ENCODE measurements at regions not wholly inside any gene's neighbourhood (a gene's known extent, or its start where the extent isn't known, plus 50 kb on each side); places are given as distances from the start of the nearest gene placed in this dataset.

DNA sequence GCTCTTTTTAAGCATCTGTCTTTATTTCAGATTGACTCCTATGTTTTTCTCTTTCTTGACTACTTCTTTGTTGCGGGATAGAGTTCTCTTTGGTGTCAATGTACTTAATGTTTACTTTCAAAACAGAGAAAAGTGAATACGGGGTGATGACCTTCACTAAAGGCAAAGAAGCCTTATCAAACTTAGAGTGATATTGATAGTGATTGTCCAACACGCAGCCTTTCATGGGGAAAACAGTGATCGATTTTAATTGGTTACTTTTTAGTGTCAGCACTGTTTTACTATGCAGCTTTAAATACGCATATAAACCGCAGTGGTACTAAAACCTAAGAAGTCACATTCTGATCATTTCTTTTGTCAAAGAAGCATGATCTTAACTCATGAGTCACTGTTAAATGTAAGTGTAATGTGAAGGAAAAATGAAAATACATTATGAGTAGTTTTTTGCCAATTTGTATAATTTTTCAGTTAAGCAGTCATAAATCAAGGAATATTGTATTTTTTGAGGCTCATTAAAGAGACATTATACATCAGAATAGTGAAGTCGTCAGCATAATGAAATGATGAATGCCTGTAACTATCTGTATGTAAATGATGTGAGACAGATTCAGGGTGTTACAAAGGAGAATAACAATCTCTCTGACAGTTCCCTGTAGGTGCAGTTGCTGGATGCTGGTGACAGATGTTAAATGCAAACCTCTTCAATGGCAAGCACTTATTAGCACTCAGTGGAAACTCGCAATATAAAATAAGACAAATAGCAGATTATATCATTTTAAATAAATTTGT, 2082.8 kb upstream of the TENM3 start (continued):
- TF ChIP-seq ZNF589 (CRISPR knock-in tag; conservative IDR thresholded peaks at IDR 0.05) (no peak), SPEN (CRISPR knock-in tag; IDR thresholded peaks at IDR 0.05; ENCODE audit: low read depth) (no peak), TCF7 (IDR thresholded peaks at IDR 0.05; ENCODE audit: low read depth) (peak; percentile 56; the same call in 1 of the 2 replicates), IKZF1 (IDR thresholded peaks at IDR 0.05) (no peak), SNRNP70 (IDR thresholded peaks at IDR 0.05; ENCODE audit: low read depth, low read length) (no peak), GFI1 (CRISPR knock-in tag; IDR thresholded peaks at IDR 0.05; ENCODE audit: borderline replicate concordance) (no peak), SOX13 (IDR thresholded peaks at IDR 0.05) (no peak), SOX13 (CRISPR knock-in tag; conservative IDR thresholded peaks at IDR 0.05 in 1 of 2, IDR thresholded peaks at IDR 0.05 in 1 of 2) (peak in 1 of 2 experiments; percentile 58; a peak in 2 of 4 replicates), KDM5A (IDR thresholded peaks at IDR 0.05; ENCODE audit: borderline replicate concordance, low read length) (no peak), DR1 (CRISPR knock-in tag; IDR thresholded peaks at IDR 0.05) (no peak), U2AF1 (optimal IDR thresholded peaks at IDR 0.05; ENCODE audit: low read depth, low read length) (no peak), RAD51 (IDR thresholded peaks at IDR 0.05; ENCODE audit: borderline replicate concordance) (no peak), ZNF547 (CRISPR knock-in tag; IDR thresholded peaks at IDR 0.05) (no peak), NCOA2 (CRISPR knock-in tag; IDR thresholded peaks at IDR 0.05) (no peak)
- TF ChIP-seq, protein P1, sequence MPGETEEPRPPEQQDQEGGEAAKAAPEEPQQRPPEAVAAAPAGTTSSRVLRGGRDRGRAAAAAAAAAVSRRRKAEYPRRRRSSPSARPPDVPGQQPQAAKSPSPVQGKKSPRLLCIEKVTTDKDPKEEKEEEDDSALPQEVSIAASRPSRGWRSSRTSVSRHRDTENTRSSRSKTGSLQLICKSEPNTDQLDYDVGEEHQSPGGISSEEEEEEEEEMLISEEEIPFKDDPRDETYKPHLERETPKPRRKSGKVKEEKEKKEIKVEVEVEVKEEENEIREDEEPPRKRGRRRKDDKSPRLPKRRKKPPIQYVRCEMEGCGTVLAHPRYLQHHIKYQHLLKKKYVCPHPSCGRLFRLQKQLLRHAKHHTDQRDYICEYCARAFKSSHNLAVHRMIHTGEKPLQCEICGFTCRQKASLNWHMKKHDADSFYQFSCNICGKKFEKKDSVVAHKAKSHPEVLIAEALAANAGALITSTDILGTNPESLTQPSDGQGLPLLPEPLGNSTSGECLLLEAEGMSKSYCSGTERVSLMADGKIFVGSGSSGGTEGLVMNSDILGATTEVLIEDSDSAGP (CRISPR knock-in tag; IDR thresholded peaks at IDR 0.05; ENCODE audit: borderline replicate concordance), result no peak
- TF ChIP-seq, protein P2, sequence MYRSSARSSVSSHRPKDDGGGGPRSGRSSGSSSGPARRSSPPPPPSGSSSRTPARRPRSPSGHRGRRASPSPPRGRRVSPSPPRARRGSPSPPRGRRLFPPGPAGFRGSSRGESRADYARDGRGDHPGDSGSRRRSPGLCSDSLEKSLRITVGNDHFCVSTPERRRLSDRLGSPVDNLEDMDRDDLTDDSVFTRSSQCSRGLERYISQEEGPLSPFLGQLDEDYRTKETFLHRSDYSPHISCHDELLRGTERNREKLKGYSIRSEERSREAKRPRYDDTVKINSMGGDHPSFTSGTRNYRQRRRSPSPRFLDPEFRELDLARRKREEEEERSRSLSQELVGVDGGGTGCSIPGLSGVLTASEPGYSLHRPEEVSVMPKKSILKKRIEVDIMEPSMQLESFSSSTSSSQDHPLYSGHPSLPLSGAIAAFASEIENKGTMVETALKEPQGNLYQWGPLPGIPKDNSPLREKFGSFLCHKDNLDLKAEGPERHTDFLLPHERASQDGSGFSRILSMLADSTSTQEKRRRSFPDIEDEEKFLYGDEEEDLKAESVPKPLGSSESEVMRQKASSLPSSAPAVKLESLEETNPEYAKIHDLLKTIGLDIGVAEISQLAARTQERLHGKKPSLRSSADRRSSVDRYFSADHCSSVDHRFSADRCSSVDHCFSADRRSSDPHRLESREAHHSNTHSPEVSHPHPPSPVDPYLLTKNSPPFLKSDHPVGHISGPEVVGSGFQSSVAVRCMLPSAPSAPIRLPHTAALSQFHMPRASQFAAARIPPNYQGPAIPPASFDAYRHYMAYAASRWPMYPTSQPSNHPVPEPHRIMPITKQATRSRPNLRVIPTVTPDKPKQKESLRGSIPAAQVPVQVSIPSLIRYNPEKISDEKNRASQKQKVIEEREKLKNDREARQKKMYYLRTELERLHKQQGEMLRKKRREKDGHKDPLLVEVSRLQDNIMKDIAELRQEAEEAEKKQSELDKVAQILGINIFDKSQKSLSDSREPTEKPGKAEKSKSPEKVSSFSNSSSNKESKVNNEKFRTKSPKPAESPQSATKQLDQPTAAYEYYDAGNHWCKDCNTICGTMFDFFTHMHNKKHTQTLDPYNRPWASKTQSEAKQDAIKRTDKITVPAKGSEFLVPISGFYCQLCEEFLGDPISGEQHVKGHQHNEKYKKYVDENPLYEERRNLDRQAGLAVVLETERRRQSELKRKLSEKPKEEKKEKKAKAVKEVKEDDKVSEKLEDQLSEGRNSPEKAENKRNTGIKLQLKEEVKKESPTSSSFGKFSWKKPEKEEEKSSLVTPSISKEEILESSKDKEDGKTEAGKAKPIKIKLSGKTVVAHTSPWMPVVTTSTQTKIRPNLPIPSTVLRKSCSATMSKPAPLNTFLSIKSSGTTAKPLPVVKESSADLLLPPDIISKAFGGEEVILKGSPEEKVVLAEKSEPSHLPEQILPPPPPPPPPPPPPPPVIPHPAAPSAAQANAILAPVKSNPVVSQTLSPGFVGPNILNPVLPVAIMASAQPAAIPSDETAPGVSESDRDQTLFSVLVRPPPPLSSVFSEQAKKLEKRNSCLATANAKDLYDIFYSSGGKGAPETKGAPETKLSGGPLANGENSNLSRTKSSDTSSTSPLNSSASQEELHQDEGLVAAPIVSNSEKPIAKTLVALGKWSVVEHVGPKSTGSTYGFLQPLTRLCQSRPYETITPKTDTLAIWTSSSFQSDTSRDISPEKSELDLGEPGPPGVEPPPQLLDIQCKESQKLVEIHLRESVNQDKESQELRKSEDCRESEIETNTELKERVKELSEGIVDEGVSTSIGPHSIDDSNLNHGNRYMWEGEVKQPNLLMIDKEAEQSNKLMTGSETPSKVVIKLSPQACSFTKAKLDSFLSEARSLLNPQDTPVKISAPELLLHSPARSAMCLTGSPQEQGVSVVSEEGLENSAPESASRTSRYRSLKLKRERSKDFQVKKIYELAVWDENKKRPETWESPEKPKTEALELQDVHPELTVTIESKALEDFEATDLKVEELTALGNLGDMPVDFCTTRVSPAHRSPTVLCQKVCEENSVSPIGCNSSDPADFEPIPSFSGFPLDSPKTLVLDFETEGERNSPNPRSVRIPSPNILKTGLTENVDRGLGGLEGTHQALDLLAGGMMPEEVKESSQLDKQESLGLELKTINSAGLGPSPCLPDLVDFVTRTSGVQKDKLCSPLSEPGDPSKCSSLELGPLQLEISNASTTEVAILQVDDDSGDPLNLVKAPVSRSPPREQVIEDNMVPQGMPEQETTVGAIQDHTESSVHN (CRISPR knock-in tag; IDR thresholded peaks at IDR 0.05), result no peak
- TF ChIP-seq, protein P3, sequence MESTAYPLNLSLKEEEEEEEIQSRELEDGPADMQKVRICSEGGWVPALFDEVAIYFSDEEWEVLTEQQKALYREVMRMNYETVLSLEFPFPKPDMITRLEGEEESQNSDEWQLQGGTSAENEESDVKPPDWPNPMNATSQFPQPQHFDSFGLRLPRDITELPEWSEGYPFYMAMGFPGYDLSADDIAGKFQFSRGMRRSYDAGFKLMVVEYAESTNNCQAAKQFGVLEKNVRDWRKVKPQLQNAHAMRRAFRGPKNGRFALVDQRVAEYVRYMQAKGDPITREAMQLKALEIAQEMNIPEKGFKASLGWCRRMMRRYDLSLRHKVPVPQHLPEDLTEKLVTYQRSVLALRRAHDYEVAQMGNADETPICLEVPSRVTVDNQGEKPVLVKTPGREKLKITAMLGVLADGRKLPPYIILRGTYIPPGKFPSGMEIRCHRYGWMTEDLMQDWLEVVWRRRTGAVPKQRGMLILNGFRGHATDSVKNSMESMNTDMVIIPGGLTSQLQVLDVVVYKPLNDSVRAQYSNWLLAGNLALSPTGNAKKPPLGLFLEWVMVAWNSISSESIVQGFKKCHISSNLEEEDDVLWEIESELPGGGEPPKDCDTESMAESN (CRISPR knock-in tag; conservative IDR thresholded peaks at IDR 0.05), result no peak
- TF ChIP-seq, protein P4, sequence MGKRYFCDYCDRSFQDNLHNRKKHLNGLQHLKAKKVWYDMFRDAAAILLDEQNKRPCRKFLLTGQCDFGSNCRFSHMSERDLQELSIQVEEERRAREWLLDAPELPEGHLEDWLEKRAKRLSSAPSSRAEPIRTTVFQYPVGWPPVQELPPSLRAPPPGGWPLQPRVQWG (CRISPR knock-in tag; IDR thresholded peaks at IDR 0.05; ENCODE audit: borderline replicate concordance, low read depth), result no peak

Measured in HepG2 (cell line).